GM23338 (cell line): ENCODE measurements at regions not wholly inside any gene's neighbourhood (a gene's known extent, or its start where the extent isn't known, plus 50 kb on each side); places are given as distances from the start of the nearest gene placed in this dataset.

Source experiments
- ATAC-seq: fragments of 200-7000 bp; cut with Tn5 transposase; 3 replicates; pipeline ENCODE4 v1.9.1; 2020
- DNase-seq: peaks from one replicate; pipeline ENCODE4 v3.0.0-alpha.2; 2015; ENCODE audit warnings: low spot score
- H2AFZ ChIP-seq: fragments of 200-600 bp; sonication (generic); 2 replicates; pipeline ENCODE4 v1.8.0; 2016; ENCODE audit warnings: antibody characterized with exemption, mild to moderate bottlenecking, moderate library complexity
- H3F3A ChIP-seq: fragments of 200-600 bp; sonication (generic); replicated peaks from 2 replicates; pipeline ENCODE4 v1.8.0; 2017; ENCODE audit warnings: antibody characterized with exemption, mixed run types, low read depth
- H3K27ac ChIP-seq: fragments of 200-600 bp; sonication (generic); 2 replicates; pipeline ENCODE4 v1.6.1; 2016; ENCODE audit warnings: low read depth
- H3K27me3 ChIP-seq: fragments of 200-600 bp; sonication (generic); 2 replicates; pipeline ENCODE4 v1.8.0; 2016; ENCODE audit warnings: mild to moderate bottlenecking, mixed run types, moderate library complexity; ENCODE audit not compliant: insufficient read depth
- H3K36me3 ChIP-seq: fragments of 200-600 bp; sonication (generic); 2 replicates; pipeline ENCODE4 v1.8.0; 2016; ENCODE audit warnings: mild to moderate bottlenecking; ENCODE audit not compliant: insufficient read depth
- H3K4me1 ChIP-seq: fragments of 200-600 bp; sonication (generic); 2 replicates; pipeline ENCODE4 v1.8.0; 2016; ENCODE audit warnings: mild to moderate bottlenecking, moderate library complexity; ENCODE audit not compliant: insufficient read depth
- H3K4me2 ChIP-seq: fragments of 200-600 bp; sonication (generic); 2 replicates; pipeline ENCODE4 v1.7.1; 2017; ENCODE audit warnings: mixed run types
- H3K4me3 ChIP-seq: fragments of 200-600 bp; sonication (generic); 2 replicates; pipeline ENCODE4 v1.6.1; 2016; ENCODE audit warnings: mixed run types
- H3K79me2 ChIP-seq: fragments of 200-600 bp; sonication (generic); replicated peaks from 2 replicates; pipeline ENCODE4 v1.8.0; 2017; ENCODE audit warnings: mild to moderate bottlenecking; ENCODE audit not compliant: insufficient read depth
- H3K9me2 ChIP-seq: fragments of 200-600 bp; sonication (generic); 2 replicates; pipeline ENCODE4 v1.8.0; 2017; ENCODE audit not compliant: insufficient read depth
- H4K20me1 ChIP-seq: fragments of 200-600 bp; sonication (generic); replicated peaks from 2 replicates; pipeline ENCODE4 v1.8.0; 2017; ENCODE audit warnings: mild to moderate bottlenecking; ENCODE audit not compliant: insufficient read depth
- H3K27ac Mint-ChIP-seq: 2 replicates; pipeline ENCODE4 v1.8.0; 2020; ENCODE audit warnings: inconsistent platforms, mild to moderate bottlenecking, moderate library complexity, mixed read lengths
- H3K27me3 Mint-ChIP-seq: 3 replicates; pipeline ENCODE4 v1.8.0; 2022; ENCODE audit warnings: low read depth, mild to moderate bottlenecking, moderate library complexity, mixed read lengths, inconsistent platforms; ENCODE audit not compliant: insufficient read depth, poor library complexity
- H3K36me3 Mint-ChIP-seq: 3 replicates; pipeline ENCODE4 v1.8.0; 2021; ENCODE audit warnings: low read depth, mild to moderate bottlenecking, inconsistent platforms, moderate library complexity, mixed read lengths
- H3K4me1 Mint-ChIP-seq: 3 replicates; pipeline ENCODE4 v1.8.0; 2020; ENCODE audit warnings: mild to moderate bottlenecking, inconsistent platforms, mixed read lengths
- H3K4me3 Mint-ChIP-seq: 3 replicates; pipeline ENCODE4 v1.8.0; 2021; ENCODE audit warnings: moderate library complexity, mild to moderate bottlenecking, inconsistent platforms, mixed read lengths
- H3K9me3 Mint-ChIP-seq: 3 replicates; pipeline ENCODE4 v1.8.0; 2020; ENCODE audit warnings: moderate library complexity, mild to moderate bottlenecking, inconsistent platforms, mixed read lengths
- CREB1 ChIP-seq: fragments of 250-450 bp; sonication (Bioruptor Pico); IDR thresholded peaks from 2 replicates; pipeline ENCODE4 v1.5.0; 2020; ENCODE audit warnings: low read depth, mild to moderate bottlenecking, moderate library complexity
- CTCF ChIP-seq, 2 experiments: fragments of 200-600 bp in 1 of 2; sonication (generic) in 1 of 2; conservative IDR thresholded peaks; 2 replicates each; pipeline versions ENCODE4 v1.5.1 to v1.6.1; 2016 to 2017; ENCODE audit warnings: antibody characterized with exemption in 2 of 2, low read depth in 2 of 2, mild to moderate bottlenecking in 2 of 2, moderate library complexity in 1 of 2
- EZH2 ChIP-seq: fragments of 200-600 bp; sonication (generic); IDR thresholded peaks from one replicate; pipeline ENCODE4 v1.8.0; 2017; ENCODE audit warnings: antibody characterized with exemption, mild to moderate bottlenecking, low read depth; ENCODE audit not compliant: unreplicated experiment
- EZH2phosphoT487 ChIP-seq: fragments of 200-600 bp; sonication (generic); IDR thresholded peaks from one replicate; pipeline ENCODE4 v1.8.1; 2018; ENCODE audit warnings: antibody characterized with exemption; ENCODE audit not compliant: unreplicated experiment
- JUNB ChIP-seq: IDR thresholded peaks from one replicate; pipeline ENCODE4 v1.6.1; 2016; ENCODE audit warnings: antibody characterized with exemption; ENCODE audit not compliant: unreplicated experiment
- NANOG ChIP-seq: IDR thresholded peaks from 2 replicates; pipeline ENCODE4 v1.6.1; 2016; ENCODE audit warnings: antibody characterized with exemption, borderline replicate concordance
- POLR2AphosphoS5 ChIP-seq: IDR thresholded peaks from 2 replicates; pipeline ENCODE4 v1.6.1; 2016; ENCODE audit warnings: antibody characterized with exemption, low read depth
- STAT1 ChIP-seq: IDR thresholded peaks from one replicate; pipeline ENCODE4 v1.6.1; 2016; ENCODE audit warnings: antibody characterized with exemption; ENCODE audit not compliant: unreplicated experiment
- ZNF114 ChIP-seq: fragments of 250-450 bp; sonication (Bioruptor Pico); IDR thresholded peaks from 2 replicates; pipeline ENCODE4 v1.5.0; 2020; ENCODE audit warnings: mild to moderate bottlenecking, moderate library complexity
- ZNF331 ChIP-seq: fragments of 250-450 bp; sonication (Bioruptor Pico); IDR thresholded peaks from 2 replicates; pipeline ENCODE4 v1.5.0; 2020; ENCODE audit warnings: low read depth, mild to moderate bottlenecking, moderate library complexity
- ZNF462 ChIP-seq: fragments of 250-450 bp; sonication (Bioruptor Pico); IDR thresholded peaks from 2 replicates; pipeline ENCODE4 v1.5.0; 2020; ENCODE audit warnings: mild to moderate bottlenecking, moderate library complexity
- TF ChIP-seq, protein P1 (sequence below): IDR thresholded peaks from one replicate; pipeline ENCODE4 v1.6.1; 2018; ENCODE audit warnings: antibody characterized with exemption; ENCODE audit not compliant: unreplicated experiment
- TF ChIP-seq, protein P2 (sequence below): IDR thresholded peaks from 2 replicates; pipeline ENCODE4 v1.6.1; 2016; ENCODE audit warnings: antibody characterized with exemption

DNA sequence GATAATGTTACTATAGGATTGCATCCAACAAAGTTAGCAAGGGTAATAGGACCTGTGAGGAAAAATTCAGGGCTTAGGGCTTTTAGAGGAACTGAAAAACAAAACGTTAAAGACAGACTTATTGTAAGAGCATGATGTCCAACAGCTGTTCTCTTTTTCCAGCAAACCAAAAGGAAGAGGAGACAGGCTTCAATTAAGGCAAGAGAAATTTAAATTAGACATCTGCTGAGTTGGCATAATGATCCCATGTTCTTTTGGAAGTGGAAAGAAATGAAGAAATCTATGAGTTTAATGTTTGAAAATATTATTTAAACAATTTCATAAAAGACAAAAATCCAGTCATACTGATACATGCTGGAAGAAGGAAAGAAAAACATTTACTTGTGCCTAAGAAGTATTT, 95.7 kb upstream of the HMGCLL1 start:
- Histone ChIP-seq H3K27me3 (no peaks in the 10 kb centered on the region), H4K20me1 (no peaks in the 10 kb centered on the region), H3F3A (no peaks in the 10 kb centered on the region), H2AFZ (no peak overlapping the region), H3K4me2 (no peak overlapping the region), H3K79me2 (no peaks in the 10 kb centered on the region), H3K27ac (no peak overlapping the region), H3K9me2 (no peaks in the 10 kb centered on the region), H3K36me3 (no peaks in the 10 kb centered on the region), H3K4me3 (no peak overlapping the region), H3K4me1 (peaks cover 8% of the 10 kb centered on the region; the same call in 1 of the 2 replicates)
- peaks cover 3% of the 10 kb centered on the region for H3K4me1 Mint-ChIP-seq
- H3K36me3 Mint-ChIP-seq, result no peaks in the 10 kb centered on the region
- ATAC-seq (no peak), DNase-seq (no peak)
- TF ChIP-seq CREB1 (CRISPR knock-in tag), result no peak
- TF ChIP-seq POLR2AphosphoS5, result no peak
- TF ChIP-seq ZNF462, result no peak
- no peak for TF ChIP-seq ZNF114 (CRISPR knock-in tag)
- no peak for TF ChIP-seq ZNF331 (CRISPR knock-in tag)
- no peak for TF ChIP-seq NANOG
- no peak for TF ChIP-seq CTCF (conservative IDR thresholded peaks at IDR 0.05; ENCODE audit: low read depth in 2 of 2)
- TF ChIP-seq, protein P1, sequence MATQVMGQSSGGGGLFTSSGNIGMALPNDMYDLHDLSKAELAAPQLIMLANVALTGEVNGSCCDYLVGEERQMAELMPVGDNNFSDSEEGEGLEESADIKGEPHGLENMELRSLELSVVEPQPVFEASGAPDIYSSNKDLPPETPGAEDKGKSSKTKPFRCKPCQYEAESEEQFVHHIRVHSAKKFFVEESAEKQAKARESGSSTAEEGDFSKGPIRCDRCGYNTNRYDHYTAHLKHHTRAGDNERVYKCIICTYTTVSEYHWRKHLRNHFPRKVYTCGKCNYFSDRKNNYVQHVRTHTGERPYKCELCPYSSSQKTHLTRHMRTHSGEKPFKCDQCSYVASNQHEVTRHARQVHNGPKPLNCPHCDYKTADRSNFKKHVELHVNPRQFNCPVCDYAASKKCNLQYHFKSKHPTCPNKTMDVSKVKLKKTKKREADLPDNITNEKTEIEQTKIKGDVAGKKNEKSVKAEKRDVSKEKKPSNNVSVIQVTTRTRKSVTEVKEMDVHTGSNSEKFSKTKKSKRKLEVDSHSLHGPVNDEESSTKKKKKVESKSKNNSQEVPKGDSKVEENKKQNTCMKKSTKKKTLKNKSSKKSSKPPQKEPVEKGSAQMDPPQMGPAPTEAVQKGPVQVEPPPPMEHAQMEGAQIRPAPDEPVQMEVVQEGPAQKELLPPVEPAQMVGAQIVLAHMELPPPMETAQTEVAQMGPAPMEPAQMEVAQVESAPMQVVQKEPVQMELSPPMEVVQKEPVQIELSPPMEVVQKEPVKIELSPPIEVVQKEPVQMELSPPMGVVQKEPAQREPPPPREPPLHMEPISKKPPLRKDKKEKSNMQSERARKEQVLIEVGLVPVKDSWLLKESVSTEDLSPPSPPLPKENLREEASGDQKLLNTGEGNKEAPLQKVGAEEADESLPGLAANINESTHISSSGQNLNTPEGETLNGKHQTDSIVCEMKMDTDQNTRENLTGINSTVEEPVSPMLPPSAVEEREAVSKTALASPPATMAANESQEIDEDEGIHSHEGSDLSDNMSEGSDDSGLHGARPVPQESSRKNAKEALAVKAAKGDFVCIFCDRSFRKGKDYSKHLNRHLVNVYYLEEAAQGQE, result no peak
- no peak for TF ChIP-seq EZH2phosphoT487
- no peak for TF ChIP-seq JUNB
- TF ChIP-seq, protein P2, sequence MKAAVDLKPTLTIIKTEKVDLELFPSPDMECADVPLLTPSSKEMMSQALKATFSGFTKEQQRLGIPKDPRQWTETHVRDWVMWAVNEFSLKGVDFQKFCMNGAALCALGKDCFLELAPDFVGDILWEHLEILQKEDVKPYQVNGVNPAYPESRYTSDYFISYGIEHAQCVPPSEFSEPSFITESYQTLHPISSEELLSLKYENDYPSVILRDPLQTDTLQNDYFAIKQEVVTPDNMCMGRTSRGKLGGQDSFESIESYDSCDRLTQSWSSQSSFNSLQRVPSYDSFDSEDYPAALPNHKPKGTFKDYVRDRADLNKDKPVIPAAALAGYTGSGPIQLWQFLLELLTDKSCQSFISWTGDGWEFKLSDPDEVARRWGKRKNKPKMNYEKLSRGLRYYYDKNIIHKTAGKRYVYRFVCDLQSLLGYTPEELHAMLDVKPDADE, result no peak
- TF ChIP-seq STAT1, result no peak
- TF ChIP-seq EZH2, result no peak
- H3K27me3 Mint-ChIP-seq, result peaks cover 5% of the 10 kb centered on the region
- H3K9me3 Mint-ChIP-seq, result no peaks in the 10 kb centered on the region
- H3K27ac Mint-ChIP-seq, result no peak overlapping the region
- no peak overlapping the region for H3K4me3 Mint-ChIP-seq
